OCI-LY3 (cell line): ENCODE measurements at regions not wholly inside any gene's neighbourhood (a gene's known extent, or its start where the extent isn't known, plus 50 kb on each side); places are given as distances from the start of the nearest gene placed in this dataset.

Experiments used
- H2AFZ ChIP-seq: fragments of 200-600, 300-600 bp; shearing (Covaris generic); 2 replicates; pipeline ENCODE4 v1.6.0; 2014; ENCODE audit warnings: antibody characterized with exemption, low read depth, low read length
- H3K27ac ChIP-seq: fragments of 200-600, 300-600 bp; sonication (generic); 2 replicates; pipeline ENCODE4 v1.5.1; 2014; ENCODE audit warnings: mild to moderate bottlenecking, low read length, moderate library complexity, mixed read lengths
- H3K27me3 ChIP-seq: fragments of 200-600, 300-600 bp; sonication (generic); 2 replicates; pipeline ENCODE4 v1.6.1; 2014; ENCODE audit warnings: low read depth, low read length, mixed read lengths
- H3K36me3 ChIP-seq: fragments of 200-600, 300-600 bp; sonication (generic); replicated peaks from 2 replicates; pipeline ENCODE3; 2014; ENCODE audit warnings: low read depth, low read length, mixed read lengths
- H3K4me1 ChIP-seq: fragments of 300-600, 200-600 bp; sonication (generic); 2 replicates; pipeline ENCODE4 v1.6.1; 2014; ENCODE audit warnings: low read length, mixed read lengths
- H3K4me2 ChIP-seq: fragments of 200-600, 300-600 bp; sonication (generic); 2 replicates; pipeline ENCODE4 v1.6.1; 2014; ENCODE audit warnings: low read length, mixed read lengths
- H3K4me3 ChIP-seq: fragments of 300-600, 200-600 bp; sonication (generic); 2 replicates; pipeline ENCODE4 v1.5.1; 2014; ENCODE audit warnings: antibody characterized with exemption, mild to moderate bottlenecking, low read length, moderate library complexity
- H3K79me2 ChIP-seq: fragments of 300-600, 200-600 bp; shearing (Covaris generic); 2 replicates; pipeline ENCODE4 v1.6.1; 2014; ENCODE audit warnings: mild to moderate bottlenecking, low read length, mixed read lengths
- H3K9ac ChIP-seq: fragments of 300-600, 200-600 bp; shearing (Covaris generic); 2 replicates; pipeline ENCODE4 v1.6.0; 2014; ENCODE audit warnings: mild to moderate bottlenecking, low read length, moderate library complexity
- H3K9me3 ChIP-seq: fragments of 200-600, 300-600 bp; shearing (Covaris generic); 2 replicates; pipeline ENCODE4 v1.6.1; 2014; ENCODE audit warnings: low read length, mixed read lengths; ENCODE audit not compliant: insufficient read depth
- H4K20me1 ChIP-seq: fragments of 200-600, 300-600 bp; sonication (generic); 2 replicates; pipeline ENCODE4 v1.6.1; 2016; ENCODE audit warnings: low read length, mixed read lengths; ENCODE audit not compliant: insufficient read depth
- CTCF ChIP-seq: fragments of 200-600, 300-600 bp; sonication (generic); IDR thresholded peaks from 2 replicates; pipeline ENCODE4 v1.5.1; 2014; ENCODE audit warnings: antibody characterized with exemption, low read length, low read depth
- EZH2phosphoT487 ChIP-seq: fragments of 200-600 bp; shearing (Covaris generic); IDR thresholded peaks from 2 replicates; pipeline ENCODE4 v1.6.1; 2018; ENCODE audit warnings: antibody characterized with exemption, mixed run types, low read depth

- H3K36me3 ChIP-seq = no peaks in the 10 kb centered on the region
- no peaks in the 10 kb centered on the region for H3K79me2 ChIP-seq
- no peaks in the 10 kb centered on the region for H3K4me1 ChIP-seq
- no peak overlapping the region for H2AFZ ChIP-seq
- no peak for TF ChIP-seq CTCF
- no peak for TF ChIP-seq EZH2phosphoT487
- no peak overlapping the region for H3K4me2 ChIP-seq
- H3K27me3 ChIP-seq = no peaks in the 10 kb centered on the region
- no peaks in the 10 kb centered on the region for H3K9me3 ChIP-seq
- no peak overlapping the region for H3K9ac ChIP-seq
- no peaks in the 10 kb centered on the region for H4K20me1 ChIP-seq
- H3K27ac ChIP-seq = no peak overlapping the region
- H3K4me3 ChIP-seq = no peak overlapping the region
Measured at GRCh38 chr6:88481519-88481918, 315.4 kb upstream of the CNR1 start.

- Histone ChIP-seq H3K27ac (no peak overlapping the region), H3K4me2 (no peak overlapping the region), H3K27me3 (no peaks in the 10 kb centered on the region), H3K9ac (no peak overlapping the region), H4K20me1 (no peaks in the 10 kb centered on the region), H3K4me3 (no peak overlapping the region), H2AFZ (no peak overlapping the region), H3K9me3 (no peaks in the 10 kb centered on the region), H3K4me1 (no peaks in the 10 kb centered on the region), H3K36me3 (no peaks in the 10 kb centered on the region), H3K79me2 (no peaks in the 10 kb centered on the region)
- TF ChIP-seq EZH2phosphoT487 (no peak), CTCF (no peak)
Measured at GRCh38 chr6:88480816-88481215, 314.7 kb upstream of the CNR1 start.

- Histone ChIP-seq H3K4me2 (no peak overlapping the region), H3K79me2 (no peaks in the 10 kb centered on the region), H3K9me3 (no peaks in the 10 kb centered on the region), H3K4me3 (no peak overlapping the region), H3K4me1 (no peaks in the 10 kb centered on the region), H3K9ac (no peak overlapping the region), H2AFZ (no peak overlapping the region), H3K27me3 (no peaks in the 10 kb centered on the region), H3K27ac (no peak overlapping the region), H4K20me1 (no peaks in the 10 kb centered on the region), H3K36me3 (no peaks in the 10 kb centered on the region)
- TF ChIP-seq CTCF (no peak), EZH2phosphoT487 (no peak)
Measured at GRCh38 chr6:88477413-88477812, 311.3 kb upstream of the CNR1 start.

GRCh38 chr6:88476388-88476787, 310.2 kb upstream of the CNR1 start:
- no peaks in the 10 kb centered on the region for H3K9me3 ChIP-seq
- H3K4me3 ChIP-seq = no peak overlapping the region
- no peaks in the 10 kb centered on the region for H3K27me3 ChIP-seq
- H4K20me1 ChIP-seq = no peaks in the 10 kb centered on the region
- H3K79me2 ChIP-seq = no peaks in the 10 kb centered on the region
- no peaks in the 10 kb centered on the region for H3K4me1 ChIP-seq
- TF ChIP-seq EZH2phosphoT487 (no peak), CTCF (no peak)
- no peaks in the 10 kb centered on the region for H3K36me3 ChIP-seq
- H3K4me2 ChIP-seq = no peak overlapping the region
- no peak overlapping the region for H3K9ac ChIP-seq
- no peak overlapping the region for H3K27ac ChIP-seq
- H2AFZ ChIP-seq = no peak overlapping the region
